Endothelial cell (in vitro differentiated cells): ENCODE measurements at regions not wholly inside any gene's neighbourhood (a gene's known extent, or its start where the extent isn't known, plus 50 kb on each side); places are given as distances from the start of the nearest gene placed in this dataset.

Experiments
- DNase-seq: peaks from one replicate; pipeline ENCODE4 v3.0.0; 2021; ENCODE audit warnings: low spot score
- H3K27ac Mint-ChIP-seq: one replicate; pipeline ENCODE4 v1.8.0; 2021; ENCODE audit warnings: mixed read lengths, inconsistent platforms; ENCODE audit not compliant: unreplicated experiment
- H3K27me3 Mint-ChIP-seq: one replicate; pipeline ENCODE4 v1.8.0; 2021; ENCODE audit warnings: mild to moderate bottlenecking, moderate library complexity, mixed read lengths, inconsistent platforms; ENCODE audit not compliant: unreplicated experiment
- H3K36me3 Mint-ChIP-seq: one replicate; pipeline ENCODE4 v1.8.0; 2021; ENCODE audit warnings: mild to moderate bottlenecking, low read depth, mixed read lengths, inconsistent platforms; ENCODE audit not compliant: unreplicated experiment
- H3K4me1 Mint-ChIP-seq: one replicate; pipeline ENCODE4 v1.8.0; 2021; ENCODE audit warnings: mild to moderate bottlenecking, mixed read lengths, inconsistent platforms; ENCODE audit not compliant: unreplicated experiment
- H3K4me3 Mint-ChIP-seq: one replicate; pipeline ENCODE4 v1.8.0; 2021; ENCODE audit warnings: mild to moderate bottlenecking, mixed read lengths, inconsistent platforms; ENCODE audit not compliant: unreplicated experiment
- H3K9me3 Mint-ChIP-seq: one replicate; pipeline ENCODE4 v1.8.0; 2021; ENCODE audit warnings: mixed read lengths, inconsistent platforms; ENCODE audit not compliant: unreplicated experiment
- CTCF ChIP-seq: fragments of 200-600 bp; sonication (generic); IDR thresholded peaks from one replicate; pipeline ENCODE4 v1.5.0; 2021; ENCODE audit warnings: antibody characterized with exemption; ENCODE audit not compliant: unreplicated experiment

GRCh38 chr11:27266125-27266524 is 96.9 kb downstream of the CCDC34 start:
- H3K4me1 Mint-ChIP-seq: no peaks in the 10 kb centered on the region
- H3K4me3 Mint-ChIP-seq: no peak overlapping the region
- DNase-seq: no peak
- H3K27me3 Mint-ChIP-seq: peaks cover 4% of the 10 kb centered on the region
- TF ChIP-seq CTCF: no peak
- H3K36me3 Mint-ChIP-seq: no peaks in the 10 kb centered on the region
- H3K9me3 Mint-ChIP-seq: no peaks in the 10 kb centered on the region
- H3K27ac Mint-ChIP-seq: no peak overlapping the region

- no peaks in the 10 kb centered on the region for H3K9me3 Mint-ChIP-seq
Observed at GRCh38 chr11:27263986-27264385, 99.0 kb downstream of the CCDC34 start.

GRCh38 chr11:27263046-27263445 is 100.0 kb downstream of the CCDC34 start:
- H3K27ac Mint-ChIP-seq: no peak overlapping the region
- TF ChIP-seq CTCF: no peak
- no peak overlapping the region for H3K4me3 Mint-ChIP-seq

More at GRCh38 chr11:27263986-27264385, 99.0 kb downstream of the CCDC34 start:
- no peak overlapping the region for H3K27ac Mint-ChIP-seq
- no peaks in the 10 kb centered on the region for H3K36me3 Mint-ChIP-seq
- TF ChIP-seq CTCF: no peak
- H3K4me1 Mint-ChIP-seq: no peaks in the 10 kb centered on the region
- DNase-seq: no peak
- peaks cover 3% of the 10 kb centered on the region for H3K27me3 Mint-ChIP-seq
- H3K4me3 Mint-ChIP-seq: no peak overlapping the region

GRCh38 chr11:27255447-27255828 is 107.6 kb downstream of the CCDC34 start:
- Mint-ChIP-seq H3K27me3 (peaks cover 4% of the 10 kb centered on the region), H3K4me3 (no peak overlapping the region), H3K27ac (no peak overlapping the region), H3K4me1 (peaks cover 4% of the 10 kb centered on the region), H3K36me3 (peaks cover 7% of the 10 kb centered on the region), H3K9me3 (peaks cover 11% of the 10 kb centered on the region)
- no peak for TF ChIP-seq CTCF
- DNase-seq: no peak

More at GRCh38 chr11:27263046-27263445, 100.0 kb downstream of the CCDC34 start:
- H3K4me1 Mint-ChIP-seq: no peaks in the 10 kb centered on the region
- no peaks in the 10 kb centered on the region for H3K36me3 Mint-ChIP-seq
- peaks cover 3% of the 10 kb centered on the region for H3K27me3 Mint-ChIP-seq
- DNase-seq: no peak
- no peaks in the 10 kb centered on the region for H3K9me3 Mint-ChIP-seq

- Mint-ChIP-seq H3K27me3 (peaks cover 4% of the 10 kb centered on the region), H3K9me3 (peaks cover 11% of the 10 kb centered on the region), H3K4me1 (peaks cover 4% of the 10 kb centered on the region), H3K4me3 (no peak overlapping the region), H3K27ac (no peak overlapping the region), H3K36me3 (peaks cover 7% of the 10 kb centered on the region)
- no peak for TF ChIP-seq CTCF
- no peak for DNase-seq
Observed at GRCh38 chr11:27254744-27255446, 108.1 kb downstream of the CCDC34 start.
